NCI-H146 treated with DMSO at 0.1 percent for 48 hours (cell line): ENCODE measurements at regions not wholly inside any gene's neighbourhood (a gene's known extent, or its start where the extent isn't known, plus 50 kb on each side); places are given as distances from the start of the nearest gene placed in this dataset.
"Not testable (repeated sequence)": the region's sequence is repeated elsewhere in the genome, so short reads cannot be mapped to it uniquely, and the experiment has no call there.

Experiments
- DNase-seq: peaks from one replicate; lab custom pipeline; 2025; ENCODE audit not compliant: unreplicated experiment; lab: John Stamatoyannopoulos, UW

GRCh38 chr17:79560527-79560926 is 50.3 kb downstream of the RBFOX3 start:
- DNase-seq = no peak

- DNase-seq = no peak
Observed at GRCh38 chr17:79559111-79559887, 51.6 kb downstream of the RBFOX3 start.

DNA sequence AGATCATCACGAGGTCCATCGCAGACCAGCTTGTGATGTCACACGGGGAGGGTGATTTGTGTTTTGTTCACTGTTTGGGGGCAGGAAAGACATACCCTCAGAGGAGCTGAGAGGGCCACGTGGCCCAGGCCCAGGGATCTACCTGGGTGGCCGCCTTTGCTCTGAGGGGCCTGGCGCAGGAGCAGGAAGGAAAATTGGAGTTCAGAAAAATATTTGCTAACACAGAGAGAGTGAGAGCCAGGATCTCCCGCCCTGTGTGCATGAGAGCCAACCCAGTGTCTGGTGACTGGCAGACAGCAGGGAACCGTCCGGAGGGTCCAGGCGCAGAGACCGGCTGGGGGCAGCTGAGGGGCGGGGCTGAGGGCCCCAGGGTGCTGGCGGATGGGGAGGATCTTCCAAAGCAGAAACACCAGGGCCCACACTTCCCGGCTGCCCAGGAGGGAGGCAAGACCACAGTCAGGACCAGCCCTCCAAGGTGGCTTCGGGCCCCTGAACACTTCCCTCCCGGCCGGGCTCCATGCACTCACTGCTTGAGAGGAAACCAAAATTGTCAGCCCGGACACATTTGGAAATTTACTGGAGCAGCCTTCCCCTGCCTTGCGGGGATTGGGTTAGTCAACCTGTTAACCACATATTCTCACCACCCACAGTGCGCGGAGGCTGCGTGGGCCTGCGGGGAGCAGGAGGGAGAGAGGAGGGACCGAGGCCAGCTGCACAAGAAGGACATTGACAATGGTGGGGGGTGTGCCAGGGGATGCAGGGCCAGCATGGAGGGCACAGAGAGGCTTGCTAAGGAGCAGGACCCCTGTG is 52.6 kb downstream of the RBFOX3 start:
- no peak for DNase-seq

- DNase-seq = no peak
Observed at GRCh38 chr17:79557276-79558090, 53.4 kb downstream of the RBFOX3 start.

DNA sequence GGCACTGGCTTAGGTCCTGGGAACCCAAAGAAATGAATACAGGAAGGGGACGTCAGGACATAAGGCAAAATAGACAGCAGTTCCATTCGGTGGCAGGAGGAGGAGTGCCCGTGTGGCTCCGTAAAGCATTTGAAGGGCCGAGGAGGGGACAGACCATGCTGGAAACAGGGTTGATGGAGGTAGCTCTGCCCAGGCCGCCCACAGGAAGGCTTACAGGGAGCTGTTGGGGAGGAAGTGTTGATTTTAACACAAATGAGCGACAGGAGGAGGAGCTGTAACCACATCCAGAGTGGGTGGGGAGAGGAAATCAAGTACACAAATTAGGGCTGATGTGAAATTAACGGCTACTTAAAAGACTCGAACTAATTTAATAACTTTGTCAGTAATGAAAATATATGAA is 54.6 kb downstream of the RBFOX3 start:
- no peak for DNase-seq

GRCh38 chr17:79555543-79555942 is 55.3 kb downstream of the RBFOX3 start:
- DNase-seq = no peak

DNA sequence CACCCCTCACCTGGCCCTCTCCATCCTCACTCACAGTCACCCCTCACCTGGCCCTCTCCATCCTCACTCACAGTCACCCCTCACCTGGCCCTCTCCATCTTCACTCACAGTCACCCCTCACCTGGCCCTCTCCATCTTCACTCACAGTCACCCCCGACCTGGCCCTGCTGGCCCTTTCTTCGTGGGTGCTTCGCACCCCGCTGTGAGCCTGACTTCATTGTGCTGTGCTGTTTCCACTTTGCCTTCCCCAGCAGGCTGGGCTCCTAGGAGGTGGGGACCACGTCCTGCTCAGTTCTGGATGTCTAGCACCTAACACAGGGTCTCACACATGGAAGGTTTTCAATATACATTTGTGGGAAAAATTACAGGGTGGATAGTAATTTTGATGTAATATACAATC is 56.5 kb downstream of the RBFOX3 start:
- DNase-seq = not testable (repeated sequence)

DNA sequence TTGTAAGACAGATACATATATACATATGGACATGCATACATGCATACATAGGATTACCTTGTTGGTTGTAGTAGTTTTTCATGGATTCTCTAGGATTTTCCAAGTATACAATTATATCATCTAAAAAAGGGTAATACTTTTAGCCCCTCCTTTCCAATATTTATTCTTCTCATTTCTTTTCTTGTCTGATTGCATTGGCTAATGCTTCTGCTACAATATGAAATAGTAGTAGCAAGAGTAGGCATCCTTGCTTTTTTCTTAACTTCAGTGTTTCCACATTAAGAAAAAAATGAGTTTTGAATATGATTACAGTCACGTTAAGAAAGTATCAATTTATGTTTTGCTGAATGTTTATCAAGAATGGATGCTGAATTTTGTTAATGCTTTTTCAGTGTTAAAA is 58.0 kb downstream of the RBFOX3 start:
- DNase-seq = no peak

DNA sequence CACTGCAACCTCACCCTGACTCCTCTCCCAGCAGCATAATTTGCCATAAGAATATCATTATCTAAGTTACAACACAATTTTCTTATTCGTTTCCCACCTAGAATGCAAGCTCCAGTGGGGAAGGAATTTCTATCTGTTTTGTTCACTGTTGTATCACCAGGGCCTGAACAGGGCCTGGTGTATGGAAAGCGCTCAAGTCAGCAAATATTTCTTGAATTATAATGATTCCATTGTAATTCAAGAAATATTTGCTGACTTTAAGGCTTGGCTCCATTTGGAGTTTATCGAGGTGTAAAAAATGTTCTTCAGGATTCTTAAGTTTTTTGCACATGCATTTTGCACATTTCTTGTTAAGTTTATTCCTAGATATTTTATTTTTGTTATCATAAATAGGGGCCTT is 58.4 kb downstream of the RBFOX3 start:
- no peak for DNase-seq

- no peak for DNase-seq
Observed at GRCh38 chr17:79549141-79549915, 61.5 kb downstream of the RBFOX3 start.

- no peak for DNase-seq
Observed at GRCh38 chr17:79548116-79548515, 62.7 kb downstream of the RBFOX3 start.

- DNase-seq = no peak
Observed at GRCh38 chr17:79547586-79547985, 63.3 kb downstream of the RBFOX3 start.

- DNase-seq = not testable (repeated sequence)
Observed at GRCh38 chr17:79547171-79547570, 63.7 kb downstream of the RBFOX3 start.

- no peak for DNase-seq
Observed at GRCh38 chr17:79546386-79546785, 64.5 kb downstream of the RBFOX3 start.

DNA sequence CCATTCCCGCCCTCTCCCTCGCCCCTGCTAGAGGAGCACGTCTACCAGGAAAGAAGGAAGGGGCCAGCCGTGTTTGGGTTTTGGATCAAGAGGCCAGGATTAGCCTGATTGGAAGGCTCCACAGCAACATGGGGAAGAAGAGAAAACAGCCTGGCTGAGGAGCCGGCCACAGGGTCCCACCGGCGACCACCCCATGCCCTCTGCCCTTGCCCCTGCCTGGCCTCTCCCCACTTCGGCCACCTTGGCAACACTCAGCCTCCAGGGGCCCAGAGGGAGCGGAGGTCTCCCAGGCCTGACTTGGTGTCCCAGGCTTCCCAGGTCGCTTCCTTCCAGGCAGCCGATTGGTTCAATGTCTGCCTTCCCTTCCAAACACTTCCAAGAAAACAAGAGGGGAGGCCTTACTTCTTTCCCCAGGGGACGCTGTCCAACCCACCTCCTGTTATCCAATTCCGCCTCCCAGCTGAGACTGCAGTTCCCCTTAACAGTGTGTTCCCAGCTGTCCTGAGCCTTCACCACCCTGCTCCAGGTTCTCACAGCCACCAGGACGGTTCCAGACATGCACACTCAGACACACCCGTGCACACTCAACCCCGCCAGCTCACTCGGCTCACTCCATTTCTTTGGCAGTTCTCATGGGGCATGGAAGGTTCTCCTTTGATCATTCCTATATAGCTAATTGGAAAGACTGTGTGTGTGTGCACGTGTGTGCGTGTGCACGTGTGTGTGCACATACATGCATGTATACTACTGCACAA is 65.4 kb downstream of the RBFOX3 start:
- no peak for DNase-seq

GRCh38 chr17:79544142-79544914 is 66.5 kb downstream of the RBFOX3 start:
- no peak for DNase-seq

DNA sequence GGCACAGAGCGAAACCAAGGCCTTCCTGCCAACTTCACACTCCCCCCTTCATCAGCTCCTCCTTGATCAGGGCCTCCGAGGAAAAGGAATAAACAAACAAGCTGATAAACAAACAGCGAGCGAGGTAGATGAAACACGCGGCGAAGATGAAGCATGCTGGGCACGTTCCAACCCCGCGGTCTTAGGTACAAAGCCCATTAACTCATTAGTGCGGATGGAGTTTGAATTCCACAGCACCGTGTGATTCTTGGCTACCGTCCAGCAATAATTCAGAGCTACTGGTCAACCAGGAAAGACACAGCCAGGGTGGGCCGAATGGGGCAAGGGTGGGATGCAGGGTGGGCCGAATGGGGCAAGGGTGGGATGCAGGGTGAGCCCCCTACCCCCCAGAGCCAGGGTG is 67.3 kb downstream of the RBFOX3 start:
- DNase-seq = no peak

GRCh38 chr17:79542718-79543117 is 68.1 kb downstream of the RBFOX3 start:
- no peak for DNase-seq
